ENCODE measurements at regions not wholly inside any gene's neighbourhood (a gene's known extent, or its start where the extent isn't known, plus 50 kb on each side); places are given as distances from the start of the nearest gene placed in this dataset.

- no peak for DNase-seq (ENCODE audit: low read depth)
- TF ChIP-seq MYC (IDR thresholded peaks at IDR 0.05; ENCODE audit: low read depth, low read length): no peak
- TF ChIP-seq CTCF (IDR thresholded peaks at IDR 0.05; ENCODE audit: low read depth, low read length): no peak
- no peak for TF ChIP-seq MAX (IDR thresholded peaks at IDR 0.05; ENCODE audit: low read depth, low read length)
- TF ChIP-seq POLR2A (IDR thresholded peaks at IDR 0.05; ENCODE audit: extremely low read depth, insufficient read length): no peak
- H3K4me3 ChIP-seq (ENCODE audit: low read depth, low read length): no peak overlapping the region
Observed at GRCh38 chr18:72470391-72470790, 73.8 kb downstream of the CBLN2 start.

GRCh38 chr18:72468021-72468710 is 76.0 kb downstream of the CBLN2 start:
- no peak overlapping the region for H3K4me3 ChIP-seq (ENCODE audit: low read depth, low read length)
- DNase-seq (ENCODE audit: low read depth): no peak
- TF ChIP-seq MAX (IDR thresholded peaks at IDR 0.05; ENCODE audit: low read depth, low read length): no peak
- TF ChIP-seq POLR2A (IDR thresholded peaks at IDR 0.05; ENCODE audit: extremely low read depth, insufficient read length): no peak
- no peak for TF ChIP-seq MYC (IDR thresholded peaks at IDR 0.05; ENCODE audit: low read depth, low read length)
- TF ChIP-seq CTCF (IDR thresholded peaks at IDR 0.05; ENCODE audit: low read depth, low read length): no peak

GRCh38 chr18:72460210-72460680 is 83.9 kb downstream of the CBLN2 start:
- no peak for DNase-seq (ENCODE audit: low read depth)

GRCh38 chr18:72458271-72458670 is 85.9 kb downstream of the CBLN2 start:
- H3K4me3 ChIP-seq (ENCODE audit: low read depth, low read length): no peak overlapping the region
- TF ChIP-seq CTCF (IDR thresholded peaks at IDR 0.05; ENCODE audit: low read depth, low read length) (no peak), POLR2A (IDR thresholded peaks at IDR 0.05; ENCODE audit: extremely low read depth, insufficient read length) (no peak), MAX (IDR thresholded peaks at IDR 0.05; ENCODE audit: low read depth, low read length) (no peak), MYC (IDR thresholded peaks at IDR 0.05; ENCODE audit: low read depth, low read length) (no peak)

More at GRCh38 chr18:72460210-72460680, 83.9 kb downstream of the CBLN2 start:
- TF ChIP-seq POLR2A (IDR thresholded peaks at IDR 0.05; ENCODE audit: extremely low read depth, insufficient read length) (no peak), MYC (IDR thresholded peaks at IDR 0.05; ENCODE audit: low read depth, low read length) (no peak), MAX (IDR thresholded peaks at IDR 0.05; ENCODE audit: low read depth, low read length) (no peak), CTCF (IDR thresholded peaks at IDR 0.05; ENCODE audit: low read depth, low read length) (no peak)
- no peak overlapping the region for H3K4me3 ChIP-seq (ENCODE audit: low read depth, low read length)

GRCh38 chr18:72456802-72457201 is 87.3 kb downstream of the CBLN2 start:
- H3K4me3 ChIP-seq (ENCODE audit: low read depth, low read length): no peak overlapping the region
- no peak for TF ChIP-seq CTCF (IDR thresholded peaks at IDR 0.05; ENCODE audit: low read depth, low read length)
- no peak for TF ChIP-seq MYC (IDR thresholded peaks at IDR 0.05; ENCODE audit: low read depth, low read length)
- TF ChIP-seq POLR2A (IDR thresholded peaks at IDR 0.05; ENCODE audit: extremely low read depth, insufficient read length): no peak
- no peak for TF ChIP-seq MAX (IDR thresholded peaks at IDR 0.05; ENCODE audit: low read depth, low read length)
- DNase-seq (ENCODE audit: low read depth): no peak

More at GRCh38 chr18:72458271-72458670, 85.9 kb downstream of the CBLN2 start:
- DNase-seq (ENCODE audit: low read depth): no peak

Measured in NB4 (cell line).